ENCODE measurements at regions not wholly inside any gene's neighbourhood (a gene's known extent, or its start where the extent isn't known, plus 50 kb on each side); places are given as distances from the start of the nearest gene placed in this dataset.

DNA sequence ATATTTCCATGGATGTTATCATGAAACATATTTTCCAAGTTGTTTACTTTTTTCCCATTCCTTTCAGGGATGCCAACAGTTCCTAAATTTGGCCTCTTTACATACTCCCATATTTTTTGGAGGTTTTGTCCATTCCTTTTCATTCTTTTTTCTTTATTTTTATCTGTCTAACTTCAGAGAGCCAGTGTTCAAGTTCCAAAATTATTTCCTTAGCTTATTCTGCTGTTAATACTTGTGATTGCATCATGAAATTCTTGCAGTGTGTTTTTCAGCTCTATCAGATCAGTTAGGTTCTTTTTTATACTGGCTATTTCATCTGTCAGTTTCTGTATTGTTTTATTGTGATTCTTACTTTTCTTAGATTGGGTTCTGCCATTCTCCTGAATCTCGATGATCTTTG, 89.9 kb upstream of the TCF21 start:
- TF ChIP-seq POLR2AphosphoS5 (IDR thresholded peaks at IDR 0.05; ENCODE audit: low read depth) = no peak
- TF ChIP-seq, protein P1, sequence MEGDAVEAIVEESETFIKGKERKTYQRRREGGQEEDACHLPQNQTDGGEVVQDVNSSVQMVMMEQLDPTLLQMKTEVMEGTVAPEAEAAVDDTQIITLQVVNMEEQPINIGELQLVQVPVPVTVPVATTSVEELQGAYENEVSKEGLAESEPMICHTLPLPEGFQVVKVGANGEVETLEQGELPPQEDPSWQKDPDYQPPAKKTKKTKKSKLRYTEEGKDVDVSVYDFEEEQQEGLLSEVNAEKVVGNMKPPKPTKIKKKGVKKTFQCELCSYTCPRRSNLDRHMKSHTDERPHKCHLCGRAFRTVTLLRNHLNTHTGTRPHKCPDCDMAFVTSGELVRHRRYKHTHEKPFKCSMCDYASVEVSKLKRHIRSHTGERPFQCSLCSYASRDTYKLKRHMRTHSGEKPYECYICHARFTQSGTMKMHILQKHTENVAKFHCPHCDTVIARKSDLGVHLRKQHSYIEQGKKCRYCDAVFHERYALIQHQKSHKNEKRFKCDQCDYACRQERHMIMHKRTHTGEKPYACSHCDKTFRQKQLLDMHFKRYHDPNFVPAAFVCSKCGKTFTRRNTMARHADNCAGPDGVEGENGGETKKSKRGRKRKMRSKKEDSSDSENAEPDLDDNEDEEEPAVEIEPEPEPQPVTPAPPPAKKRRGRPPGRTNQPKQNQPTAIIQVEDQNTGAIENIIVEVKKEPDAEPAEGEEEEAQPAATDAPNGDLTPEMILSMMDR (IDR thresholded peaks at IDR 0.05; ENCODE audit: insufficient read depth, low read length) = no peak
- no peak for TF ChIP-seq REST (IDR thresholded peaks at IDR 0.05; ENCODE audit: insufficient replicate concordance, low read depth)

All from HL-60 (cell line).